ENCODE measurements at regions not wholly inside any gene's neighbourhood (a gene's known extent, or its start where the extent isn't known, plus 50 kb on each side); places are given as distances from the start of the nearest gene placed in this dataset.

GRCh38 chr12:130245251-130245650 is 83.0 kb downstream of the FZD10 start:
- 63 to 65% methylated on average over 6 of the region's 6 CpGs for WGBS, 2 donors
- H3K36me3 ChIP-seq, result no peaks in the 10 kb centered on the region
- H3K4me3 ChIP-seq, result no peak overlapping the region
- FAIRE-seq (no peak), ATAC-seq (no peak), DNase-seq (no peak)
- no peaks in the 10 kb centered on the region for H3K27me3 ChIP-seq
- H3K4me1 ChIP-seq, result no peaks in the 10 kb centered on the region
- intact Hi-C loops (cut with DNase I), result no loop called here
- H3K27ac ChIP-seq, result no peak overlapping the region
- TF ChIP-seq CTCF (IDR thresholded peaks at IDR 0.05), result no peak
- H3K9me3 ChIP-seq, result no peaks in the 10 kb centered on the region

- no peaks in the 10 kb centered on the region for H3K36me3 ChIP-seq
- H3K4me3 ChIP-seq, result no peak overlapping the region
- H3K4me1 ChIP-seq, result no peaks in the 10 kb centered on the region
- intact Hi-C loops (cut with DNase I), result no loop called here
- DNase-seq (no peak), FAIRE-seq (no peak), ATAC-seq (no peak)
- 47 to 52% methylated on average over 6 of the region's 6 CpGs for WGBS, 2 donors
- H3K9me3 ChIP-seq, result no peaks in the 10 kb centered on the region
- H3K27ac ChIP-seq, result no peak overlapping the region
- no peak for TF ChIP-seq CTCF (IDR thresholded peaks at IDR 0.05)
- no peaks in the 10 kb centered on the region for H3K27me3 ChIP-seq
These were observed 84.3 kb downstream of the FZD10 start for GRCh38 chr12:130246560-130246959.

GRCh38 chr12:130247634-130248237 is 85.5 kb downstream of the FZD10 start:
- Histone ChIP-seq H3K9me3 (no peaks in the 10 kb centered on the region), H3K4me1 (no peaks in the 10 kb centered on the region), H3K4me3 (no peak overlapping the region), H3K27ac (no peak overlapping the region), H3K27me3 (no peaks in the 10 kb centered on the region), H3K36me3 (no peaks in the 10 kb centered on the region)
- TF ChIP-seq CTCF (IDR thresholded peaks at IDR 0.05), result no peak
- FAIRE-seq (no peak), ATAC-seq (no peak), DNase-seq (no peak)
- intact Hi-C loops (cut with DNase I), result no loop called here
- 51 to 65% methylated on average over 4 of the region's 4 CpGs for WGBS, 2 donors

- Histone ChIP-seq H3K9me3 (no peaks in the 10 kb centered on the region), H3K27me3 (no peaks in the 10 kb centered on the region), H3K4me3 (no peak overlapping the region), H3K27ac (no peak overlapping the region), H3K4me1 (no peaks in the 10 kb centered on the region), H3K36me3 (no peaks in the 10 kb centered on the region)
- 66 to 76% methylated on average over 6 of the region's 6 CpGs for WGBS, 2 donors
- DNase-seq (no peak), FAIRE-seq (no peak), ATAC-seq (no peak)
- TF ChIP-seq CTCF (IDR thresholded peaks at IDR 0.05), result no peak
- intact Hi-C loops (cut with DNase I), result no loop called here
These were observed 87.1 kb downstream of the FZD10 start for GRCh38 chr12:130249376-130249775.

- H3K27me3 ChIP-seq, result no peaks in the 10 kb centered on the region
- H3K9me3 ChIP-seq, result no peaks in the 10 kb centered on the region
- H3K4me3 ChIP-seq, result no peak overlapping the region
- intact Hi-C loops (cut with DNase I), result no loop called here
- FAIRE-seq (no peak), ATAC-seq (no peak), DNase-seq (no peak)
- no peak overlapping the region for H3K27ac ChIP-seq
- no peak for TF ChIP-seq CTCF (IDR thresholded peaks at IDR 0.05)
- WGBS, 2 donors, result 35 to 51% methylated on average over 5 of the region's 5 CpGs
- no peaks in the 10 kb centered on the region for H3K4me1 ChIP-seq
- H3K36me3 ChIP-seq, result no peaks in the 10 kb centered on the region
These were observed 86.4 kb upstream of the PIWIL1 start for GRCh38 chr12:130251236-130251780.

Data from pancreas (tissue), 10 donors.